ENCODE measurements at regions not wholly inside any gene's neighbourhood (a gene's known extent, or its start where the extent isn't known, plus 50 kb on each side); places are given as distances from the start of the nearest gene placed in this dataset.

GRCh38 chr3:30123224-30123623, 483.2 kb upstream of the TGFBR2 start:
- no peak for DNase-seq

DNA sequence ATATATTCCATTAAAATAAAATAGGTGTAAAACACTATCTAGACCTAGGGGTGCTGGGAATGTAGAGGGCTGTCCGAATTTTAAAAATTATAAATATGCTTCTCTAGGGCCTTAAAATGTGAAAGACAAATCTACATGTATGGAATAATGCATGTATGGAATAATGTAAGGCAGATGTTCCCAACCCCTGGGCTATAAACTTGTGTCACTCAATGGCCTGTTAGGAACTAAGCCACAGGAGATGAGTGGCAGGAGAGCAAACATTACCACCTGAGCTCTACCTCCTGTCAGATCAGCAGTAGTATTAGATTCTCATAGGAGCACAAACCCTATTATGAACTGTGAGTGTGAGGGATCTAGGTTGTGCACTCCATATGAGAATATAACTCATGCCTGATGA, 482.6 kb upstream of the TGFBR2 start:
- DNase-seq = no peak

DNA sequence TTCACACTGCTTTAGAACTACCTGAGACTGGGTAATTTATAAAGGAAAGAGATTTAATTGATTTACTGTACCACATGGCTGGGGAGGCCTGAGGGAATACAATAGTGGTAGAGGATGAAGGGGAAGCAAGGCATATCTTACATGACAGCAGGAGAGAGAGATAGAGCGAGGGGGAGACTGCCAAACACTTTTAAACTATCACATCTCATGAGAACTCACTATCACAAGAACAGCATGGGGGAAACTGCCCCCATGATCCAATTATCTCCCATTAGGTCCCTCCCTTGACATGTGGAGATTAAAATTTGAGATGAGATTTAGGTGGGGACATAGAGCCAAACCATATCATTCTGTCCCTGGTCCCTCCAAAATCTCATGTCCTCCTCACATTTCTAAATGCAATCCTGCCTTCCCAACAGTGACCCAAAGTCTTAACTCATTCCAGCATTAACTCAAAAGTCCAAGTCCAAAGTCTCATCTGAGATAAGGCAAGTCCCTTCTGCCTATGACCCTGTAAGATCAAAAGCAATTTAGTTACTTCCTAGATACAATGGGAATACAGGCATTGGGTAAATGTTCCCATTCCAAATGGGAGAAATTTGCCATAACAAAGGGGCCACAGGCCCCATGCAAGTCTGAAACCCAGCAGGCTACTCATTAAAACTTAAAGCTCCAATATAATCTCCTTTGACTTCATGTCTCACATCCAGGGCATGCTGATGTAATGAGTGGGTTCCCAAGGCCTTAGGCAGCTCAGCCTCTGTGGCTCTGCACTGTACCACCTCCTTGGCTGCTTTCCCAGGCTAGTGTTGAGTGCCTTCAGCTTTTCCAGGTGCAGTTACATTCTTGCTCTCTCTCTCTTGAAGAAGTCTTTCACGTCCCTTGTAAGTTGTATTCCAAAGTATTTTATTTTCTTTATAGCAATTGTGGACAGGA, 481.7 kb upstream of the TGFBR2 start:
- no peak for DNase-seq

- no peak for DNase-seq
Measured at GRCh38 chr3:30129765-30130164, 476.6 kb upstream of the TGFBR2 start.

GRCh38 chr3:30130391-30130790, 476.0 kb upstream of the TGFBR2 start:
- no peak for DNase-seq

DNA sequence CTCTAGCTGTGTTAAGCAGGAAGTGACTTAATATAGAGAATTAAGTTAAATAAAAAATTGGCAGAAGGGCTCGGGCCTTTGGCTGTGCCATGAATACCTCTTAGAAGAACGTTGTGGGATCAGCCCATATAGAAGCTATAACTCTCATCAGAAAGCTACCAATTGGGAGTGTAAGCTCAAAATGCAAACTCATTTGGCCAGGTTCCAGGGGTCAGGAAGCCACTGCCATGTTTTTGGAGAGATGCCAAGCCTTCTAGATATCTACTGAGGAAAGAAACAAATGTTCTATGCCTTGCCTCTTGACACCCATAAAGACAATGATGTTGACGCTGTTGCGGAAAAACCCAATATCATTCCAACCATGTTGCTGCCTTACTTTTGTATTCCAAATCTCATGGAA, 475.2 kb upstream of the TGFBR2 start:
- no peak for DNase-seq

GRCh38 chr3:30135190-30135589, 471.2 kb upstream of the TGFBR2 start:
- DNase-seq = no peak

- DNase-seq = no peak
Measured at GRCh38 chr3:30139283-30139682, 467.1 kb upstream of the TGFBR2 start.

- no peak for DNase-seq
Measured at GRCh38 chr3:30140356-30141075, 465.9 kb upstream of the TGFBR2 start.

- no peak for DNase-seq
Measured at GRCh38 chr3:30141178-30141581, 465.2 kb upstream of the TGFBR2 start.

DNA sequence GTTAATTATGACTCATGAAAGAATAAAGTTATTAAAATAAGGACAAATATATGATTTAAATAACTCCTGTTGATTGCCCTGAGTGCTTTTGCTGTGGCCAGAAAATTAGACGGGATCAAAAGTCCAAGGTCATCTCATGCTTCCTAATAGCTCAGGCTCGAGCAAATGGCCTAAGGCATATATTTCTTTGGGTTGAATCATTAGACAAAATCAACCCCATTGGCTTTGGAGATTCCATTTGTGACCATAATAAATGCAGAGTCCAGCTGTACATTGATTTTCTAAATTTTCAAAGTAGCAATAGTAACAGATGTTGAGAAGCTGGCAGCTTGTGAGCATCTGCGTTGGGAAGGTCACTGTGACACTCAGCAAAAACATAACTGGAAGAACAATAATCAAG, 464.5 kb upstream of the TGFBR2 start:
- no peak for DNase-seq

DNA sequence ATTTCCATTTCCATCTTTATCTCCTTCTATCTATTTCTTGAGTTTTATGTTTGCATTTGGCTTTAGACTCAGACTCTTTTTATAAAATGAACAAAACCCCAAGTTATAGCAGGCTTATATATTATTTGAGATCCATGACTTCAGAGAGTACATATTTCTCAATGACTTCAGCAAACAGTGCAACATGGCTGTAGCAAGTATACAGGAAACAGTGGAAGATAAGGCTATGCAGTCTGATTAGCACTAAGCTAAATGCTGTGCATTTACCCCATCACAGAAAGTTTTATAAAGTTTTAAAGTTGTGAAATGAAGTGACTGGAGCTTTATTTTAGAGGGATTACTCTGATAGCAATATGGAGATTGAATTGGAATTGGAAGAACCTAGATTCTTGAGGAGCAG, 463.5 kb upstream of the TGFBR2 start:
- DNase-seq = no peak

DNA sequence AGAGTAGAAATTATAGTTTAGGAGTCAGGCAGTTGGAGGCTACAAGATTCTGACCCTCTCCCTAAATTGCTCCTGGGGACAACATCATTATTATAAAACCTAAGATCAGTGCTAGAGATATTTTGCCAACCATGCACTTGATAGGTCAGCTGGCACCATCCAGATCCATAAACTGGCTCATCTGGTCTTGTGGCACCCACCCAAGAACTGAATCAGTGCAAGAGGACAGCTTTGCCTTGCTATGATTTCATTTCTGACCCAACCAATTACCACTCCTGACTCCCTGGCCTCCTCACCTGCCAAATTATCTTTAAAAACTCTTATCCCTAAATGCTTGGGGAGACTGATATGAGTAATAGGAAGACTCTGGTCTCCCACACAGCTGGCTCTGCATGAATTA, 461.1 kb upstream of the TGFBR2 start:
- no peak for DNase-seq

GRCh38 chr3:30146978-30147377, 459.4 kb upstream of the TGFBR2 start:
- no peak for DNase-seq

GRCh38 chr3:30154853-30155252, 451.5 kb upstream of the TGFBR2 start:
- DNase-seq = no peak

DNA sequence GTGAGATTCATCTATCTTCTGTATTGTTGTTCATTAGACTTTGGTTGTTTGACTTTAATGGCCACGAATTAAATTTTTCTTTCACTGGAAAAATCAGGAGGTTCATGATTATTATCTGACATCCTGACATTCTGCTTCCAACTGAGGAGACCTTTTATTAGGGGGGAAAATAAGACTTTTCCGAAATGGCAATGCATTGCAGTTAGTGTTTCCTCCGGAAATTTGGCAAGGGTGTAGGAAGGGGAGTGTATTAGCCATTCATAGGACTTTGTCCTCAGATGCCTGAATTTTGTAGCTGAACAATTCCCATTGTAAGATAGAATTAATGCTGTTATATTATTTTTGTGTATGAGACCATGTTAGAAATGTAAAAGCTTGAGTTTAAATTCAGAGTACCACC, 450.6 kb upstream of the TGFBR2 start:
- no peak for DNase-seq

GRCh38 chr3:30156586-30157498, 449.6 kb upstream of the TGFBR2 start:
- no peak for DNase-seq

- DNase-seq = no peak
Measured at GRCh38 chr3:30161375-30161774, 445.0 kb upstream of the TGFBR2 start.

- no peak for DNase-seq
Measured at GRCh38 chr3:30162579-30162978, 443.8 kb upstream of the TGFBR2 start.

GRCh38 chr3:30166535-30166934, 439.9 kb upstream of the TGFBR2 start:
- DNase-seq = no peak

DNA sequence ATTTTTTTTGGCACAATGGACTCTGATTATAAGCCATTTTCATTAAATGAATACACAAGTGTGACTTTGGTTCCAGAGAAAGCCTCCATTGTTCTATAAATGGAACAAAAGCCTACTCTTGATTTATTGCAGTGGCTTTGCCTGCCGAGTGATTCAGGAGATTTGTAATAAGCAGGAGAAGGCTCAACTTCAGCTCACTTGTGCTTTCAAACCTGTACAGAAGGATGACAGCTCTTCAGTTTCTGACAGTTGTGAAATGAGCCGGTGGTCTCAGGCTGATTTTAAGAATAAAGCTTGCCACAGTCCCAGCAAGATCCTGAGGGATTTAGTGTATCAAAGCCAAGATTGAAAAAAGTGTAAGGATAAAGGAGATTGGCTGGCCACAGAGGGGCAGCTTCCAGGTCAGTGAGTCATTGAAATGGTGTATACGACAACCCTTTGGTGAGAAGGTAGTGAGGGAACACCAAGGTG, 438.8 kb upstream of the TGFBR2 start:
- no peak for DNase-seq

- no peak for DNase-seq
Measured at GRCh38 chr3:30169487-30169886, 436.9 kb upstream of the TGFBR2 start.
